Lung (tissue), 11 donors: ENCODE measurements at regions not wholly inside any gene's neighbourhood (a gene's known extent, or its start where the extent isn't known, plus 50 kb on each side); places are given as distances from the start of the nearest gene placed in this dataset.

Source experiments
- ATAC-seq: fragments of 200-7000 bp; cut with Tn5 transposase; one replicate; pipeline ENCODE4 v1.9.1; 2020; ENCODE audit warnings: moderate number of reproducible peaks; ENCODE audit not compliant: insufficient read depth, low FRiP score
- DNase-seq, 3 donors: peaks; one replicate each; pipeline ENCODE4 v3.0.0-alpha.2; 2013 to 2017
- H3K27ac ChIP-seq, 2 donors: one replicate each; pipeline ENCODE4 v1.5.1; 2013; ENCODE audit warnings: mild to moderate bottlenecking in 2 of 2, moderate library complexity in 2 of 2, control low read depth in 1 of 2, inconsistent platforms in 1 of 2, low read depth in 1 of 2, low read length in 1 of 2
- H3K27me3 ChIP-seq, 3 donors: one replicate each; pipeline ENCODE4 v1.5.1; 2013; ENCODE audit warnings: low read length in 2 of 3; ENCODE audit not compliant: control insufficient read depth in 3 of 3, insufficient read depth in 3 of 3
- H3K36me3 ChIP-seq, 4 donors: one replicate each; pipeline ENCODE4 v1.5.1; 2013; ENCODE audit warnings: low read length in 4 of 4, mild to moderate bottlenecking in 1 of 4, moderate library complexity in 1 of 4; ENCODE audit not compliant: control insufficient read depth in 4 of 4, insufficient read depth in 4 of 4
- H3K4me1 ChIP-seq, 5 donors: one replicate each; pipeline ENCODE4 v1.5.1; 2013; ENCODE audit warnings: low read length in 5 of 5, mild to moderate bottlenecking in 2 of 5, moderate library complexity in 1 of 5; ENCODE audit not compliant: control insufficient read depth in 5 of 5, insufficient read depth in 5 of 5
- H3K4me3 ChIP-seq: one replicate; pipeline ENCODE4 v1.5.1; 2013; ENCODE audit warnings: mild to moderate bottlenecking, control low read depth, moderate library complexity
- H3K9ac ChIP-seq, 2 donors: one replicate each; pipeline ENCODE4 v1.5.1; 2013; ENCODE audit warnings: low read length in 2 of 2, control low read depth in 1 of 2; ENCODE audit not compliant: insufficient read depth in 1 of 2
- H3K9me3 ChIP-seq, 4 donors: one replicate each; pipeline ENCODE4 v1.5.1; 2013; ENCODE audit warnings: low read length in 3 of 4, mild to moderate bottlenecking in 1 of 4, moderate library complexity in 1 of 4; ENCODE audit not compliant: control insufficient read depth in 4 of 4, insufficient read depth in 3 of 4
- WGBS, 2 donors: extraction: QIAGEN DNeasy Blood & Tissue Kit; methylation state at CpG; one replicate each; pipeline ENCODE4 v1.1.7; 2013; 5-methylcytosine and 5-hydroxymethylcytosine counted together
- TF ChIP-seq, protein P1 (sequence below): IDR thresholded peaks from 2 replicates; pipeline ENCODE4 v1.5.1; 2012; ENCODE audit warnings: mild to moderate bottlenecking; ENCODE audit errors: control extremely low read depth, extremely low read depth
- donor health status: control.
- donor health status: control.
- donor health status: Bipolar disorder and iron deficiency.
- donor health status: healthy.
- donor health status: DM: yes; HTN: yes; CAD: no.

GRCh38 chr1:60665311-60665710 is 417.1 kb upstream of the NFIA start:
- WGBS, 2 donors = 79 to 83% methylated on average over 1 of the region's 1 CpG
- Histone ChIP-seq H3K9me3 (no peaks in the 10 kb centered on the region), H3K27me3 (no peaks in the 10 kb centered on the region), H3K36me3 (no peaks in the 10 kb centered on the region), H3K9ac (no peak overlapping the region), H3K27ac (no peak overlapping the region), H3K4me3 (no peak overlapping the region), H3K4me1 (no peaks in the 10 kb centered on the region)
- TF ChIP-seq, protein P1, sequence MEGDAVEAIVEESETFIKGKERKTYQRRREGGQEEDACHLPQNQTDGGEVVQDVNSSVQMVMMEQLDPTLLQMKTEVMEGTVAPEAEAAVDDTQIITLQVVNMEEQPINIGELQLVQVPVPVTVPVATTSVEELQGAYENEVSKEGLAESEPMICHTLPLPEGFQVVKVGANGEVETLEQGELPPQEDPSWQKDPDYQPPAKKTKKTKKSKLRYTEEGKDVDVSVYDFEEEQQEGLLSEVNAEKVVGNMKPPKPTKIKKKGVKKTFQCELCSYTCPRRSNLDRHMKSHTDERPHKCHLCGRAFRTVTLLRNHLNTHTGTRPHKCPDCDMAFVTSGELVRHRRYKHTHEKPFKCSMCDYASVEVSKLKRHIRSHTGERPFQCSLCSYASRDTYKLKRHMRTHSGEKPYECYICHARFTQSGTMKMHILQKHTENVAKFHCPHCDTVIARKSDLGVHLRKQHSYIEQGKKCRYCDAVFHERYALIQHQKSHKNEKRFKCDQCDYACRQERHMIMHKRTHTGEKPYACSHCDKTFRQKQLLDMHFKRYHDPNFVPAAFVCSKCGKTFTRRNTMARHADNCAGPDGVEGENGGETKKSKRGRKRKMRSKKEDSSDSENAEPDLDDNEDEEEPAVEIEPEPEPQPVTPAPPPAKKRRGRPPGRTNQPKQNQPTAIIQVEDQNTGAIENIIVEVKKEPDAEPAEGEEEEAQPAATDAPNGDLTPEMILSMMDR = no peak
- ATAC-seq (no peak), DNase-seq (peak in 2 of 3 donors; percentile 20 to 63)

DNA sequence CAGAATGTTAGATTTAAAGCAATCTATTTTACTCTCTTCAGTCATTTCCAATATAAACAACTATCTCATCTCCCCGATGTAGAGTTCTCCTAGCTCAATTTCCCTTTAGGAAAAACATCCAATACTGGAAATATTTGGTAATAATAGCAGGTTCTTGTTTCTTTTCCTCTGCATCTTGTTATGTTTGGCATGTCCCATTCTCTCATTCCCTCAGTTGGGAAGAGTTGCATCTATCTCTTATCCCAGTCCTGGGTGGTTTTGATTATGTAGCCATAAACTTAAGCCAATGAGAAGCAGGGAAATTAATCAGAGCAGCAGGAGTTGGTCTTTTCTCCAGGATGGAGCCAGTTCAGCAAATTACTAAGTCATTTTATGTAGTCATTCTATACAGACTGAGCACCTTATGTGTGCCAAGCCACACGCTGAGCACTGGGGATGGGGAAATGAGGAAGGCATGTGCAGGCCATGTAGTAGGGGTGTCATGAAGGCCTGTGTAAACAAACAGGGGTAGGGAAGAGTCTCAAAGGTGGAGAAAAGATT is 418.2 kb upstream of the NFIA start:
- H3K4me3 ChIP-seq = no peak overlapping the region
- 78 to 87% methylated on average over 2 of the region's 2 CpGs for WGBS, 2 donors
- H3K9ac ChIP-seq = no peak overlapping the region
- DNase-seq = no peak
- no peaks in the 10 kb centered on the region for H3K4me1 ChIP-seq
- TF ChIP-seq, protein P1 = no peak
- no peak overlapping the region for H3K27ac ChIP-seq
- H3K27me3 ChIP-seq = no peaks in the 10 kb centered on the region
- no peaks in the 10 kb centered on the region for H3K36me3 ChIP-seq
- no peaks in the 10 kb centered on the region for H3K9me3 ChIP-seq
- ATAC-seq = no peak

DNA sequence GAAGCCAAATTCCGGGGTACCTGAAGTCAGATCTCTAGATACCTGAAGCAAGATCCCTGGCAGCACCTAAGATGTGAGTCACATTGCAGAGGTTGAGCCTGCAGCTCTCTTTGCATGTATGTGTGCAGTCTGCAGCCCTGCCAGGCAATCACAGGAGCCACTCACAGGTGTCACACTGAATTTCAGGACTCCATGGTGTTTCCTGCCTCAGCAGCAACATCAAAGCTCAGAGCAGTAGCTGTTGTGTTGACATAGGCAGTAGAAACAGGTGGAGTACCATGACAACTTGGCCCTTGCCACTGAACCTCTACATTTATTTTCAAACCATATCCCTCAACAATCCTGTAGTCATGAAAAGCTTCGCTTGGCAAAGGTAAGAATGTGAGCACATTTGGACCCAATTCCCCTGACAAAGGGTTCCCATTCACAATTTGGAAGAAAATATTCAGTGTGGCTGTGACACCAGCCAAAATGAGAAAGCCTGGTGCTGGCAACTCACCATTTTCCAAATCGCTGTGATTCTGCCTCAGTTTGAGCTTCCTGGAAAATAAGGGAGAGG is 419.8 kb upstream of the NFIA start:
- WGBS, 2 donors = 83 to 85% methylated on average over 3 of the region's 3 CpGs
- Histone ChIP-seq H3K27me3 (no peaks in the 10 kb centered on the region), H3K4me3 (no peak overlapping the region), H3K4me1 (no peaks in the 10 kb centered on the region), H3K9me3 (no peaks in the 10 kb centered on the region), H3K36me3 (no peaks in the 10 kb centered on the region), H3K27ac (no peak overlapping the region), H3K9ac (no peak overlapping the region)
- peak; percentile 4 to 55 (median 37) for DNase-seq
- TF ChIP-seq, protein P1 = no peak
- no peak for ATAC-seq

DNA sequence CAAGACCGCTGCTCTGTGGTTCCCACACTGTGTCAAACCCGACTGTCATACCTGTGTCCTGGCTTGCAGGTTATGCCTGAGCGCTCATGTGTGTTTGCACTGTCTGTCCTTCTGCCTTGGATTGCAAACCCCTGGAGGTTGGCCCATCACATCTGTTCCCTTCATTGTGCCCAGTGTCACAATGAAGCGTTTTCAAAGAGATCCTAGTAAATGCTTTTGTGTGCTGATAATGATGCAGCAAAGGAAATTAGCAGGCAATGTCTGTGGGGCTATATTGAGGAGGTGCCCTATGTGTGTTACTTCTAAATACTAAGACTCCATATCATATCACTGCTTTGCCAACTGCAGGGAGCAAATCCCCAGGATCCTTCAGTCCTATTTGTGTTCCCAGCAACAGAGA is 424.4 kb upstream of the NFIA start:
- 92 to 93% methylated on average over 4 of the region's 4 CpGs for WGBS, 2 donors
- H3K36me3 ChIP-seq = no peaks in the 10 kb centered on the region
- DNase-seq (no peak), ATAC-seq (no peak)
- no peaks in the 10 kb centered on the region for H3K9me3 ChIP-seq
- no peaks in the 10 kb centered on the region for H3K27me3 ChIP-seq
- TF ChIP-seq, protein P1 = no peak
- H3K27ac ChIP-seq = no peak overlapping the region
- H3K4me1 ChIP-seq = no peaks in the 10 kb centered on the region
- H3K4me3 ChIP-seq = no peak overlapping the region
- H3K9ac ChIP-seq = no peak overlapping the region
